ENCODE measurements at regions not wholly inside any gene's neighbourhood (a gene's known extent, or its start where the extent isn't known, plus 50 kb on each side); places are given as distances from the start of the nearest gene placed in this dataset.

DNA sequence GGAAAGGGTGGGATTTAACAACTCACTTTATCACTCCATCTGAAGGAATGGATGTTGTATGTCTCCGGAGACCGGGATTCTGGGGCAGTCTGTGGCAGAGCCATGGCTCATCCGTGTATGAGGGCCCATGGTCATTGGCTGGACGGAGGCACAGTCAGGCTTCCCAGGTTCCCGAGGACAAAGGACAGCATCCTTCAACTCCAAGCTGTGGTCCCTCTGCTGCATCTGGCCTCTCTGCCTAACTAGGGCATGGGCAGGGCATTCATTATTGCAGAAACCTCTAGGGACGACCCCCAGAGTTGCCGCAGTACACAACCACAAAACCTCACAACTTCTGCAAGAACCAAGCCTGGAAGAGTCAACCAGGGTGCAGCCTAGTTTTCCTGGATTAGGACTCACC lies 525.2 kb downstream of the GLRX3 start:
- H3K27ac ChIP-seq (ENCODE audit: low read length), result no peak overlapping the region
- no peak for DNase-seq
- ChIA-PET CTCF (no interaction called here), POLR2A (no interaction called here)
- no peak overlapping the region for H3K4me3 ChIP-seq (ENCODE audit: control insufficient read depth in 1 of 2, extremely low read depth in 1 of 2, low read length in 1 of 2)
- no peaks in the 10 kb centered on the region for H3K36me3 ChIP-seq (ENCODE audit: control insufficient read depth in 2 of 2, extremely low read depth in 1 of 2, insufficient read depth in 1 of 2, low read length in 1 of 2)
- no peaks in the 10 kb centered on the region for H3K9me3 ChIP-seq
- peaks cover 0 to 4% of the 10 kb centered on the region in 2 experiments for H3K27me3 ChIP-seq (replicated peaks in 1 of 2; ENCODE audit: control insufficient read depth in 2 of 2, extremely low read depth in 1 of 2, insufficient read depth in 2 of 2, low read length in 1 of 2)
- Mint-ChIP-seq H3K4me3 (no peak overlapping the region), H3K27ac (no peak overlapping the region), H3K4me1 (no peaks in the 10 kb centered on the region), H3K27me3 (no peaks in the 10 kb centered on the region), H3K9me3 (no peaks in the 10 kb centered on the region), H3K36me3 (no peaks in the 10 kb centered on the region)
- ATAC-seq (replicated peaks in 1 of 4), result no peak
- H3K4me1 ChIP-seq (ENCODE audit: control insufficient read depth in 1 of 2, extremely low read depth in 1 of 2, insufficient read depth in 2 of 2, low read length in 2 of 2), result no peaks in the 10 kb centered on the region
- WGBS (ENCODE audit: insufficient coverage), result 90% methylated on average over 7 of the region's 7 CpGs

- CTCF ChIA-PET, result no interaction called here
- Mint-ChIP-seq H3K36me3 (no peaks in the 10 kb centered on the region), H3K9me3 (peaks cover 0 to 1% (median under 1%) of the 10 kb centered on the region in 3 donors), H3K27ac (no peak overlapping the region), H3K4me3 (no peak overlapping the region), H3K27me3 (no peaks in the 10 kb centered on the region), H3K4me1 (no peaks in the 10 kb centered on the region)
- Histone ChIP-seq H3K36me3 (ENCODE audit: control insufficient read depth in 2 of 2, extremely low read depth in 1 of 2, insufficient read depth in 1 of 2, low read length in 1 of 2) (no peaks in the 10 kb centered on the region), H3K4me1 (ENCODE audit: control insufficient read depth in 1 of 2, extremely low read depth in 1 of 2, insufficient read depth in 2 of 2, low read length in 2 of 2) (no peaks in the 10 kb centered on the region), H3K27ac (ENCODE audit: low read length) (no peak overlapping the region), H3K27me3 (replicated peaks in 1 of 2; ENCODE audit: control insufficient read depth in 2 of 2, extremely low read depth in 1 of 2, insufficient read depth in 2 of 2, low read length in 1 of 2) (no peaks in the 10 kb centered on the region), H3K9me3 (no peaks in the 10 kb centered on the region), H3K4me3 (ENCODE audit: control insufficient read depth in 1 of 2, extremely low read depth in 1 of 2, low read length in 1 of 2) (no peak overlapping the region)
- 90% methylated on average over 12 of the region's 13 CpGs for WGBS (ENCODE audit: insufficient coverage)
- DNase-seq (no peak), ATAC-seq (replicated peaks in 1 of 4) (no peak)
- POLR2A ChIA-PET, result no interaction called here
Measured at GRCh38 chr10:130662775-130663174, 526.6 kb downstream of the GLRX3 start.

DNA sequence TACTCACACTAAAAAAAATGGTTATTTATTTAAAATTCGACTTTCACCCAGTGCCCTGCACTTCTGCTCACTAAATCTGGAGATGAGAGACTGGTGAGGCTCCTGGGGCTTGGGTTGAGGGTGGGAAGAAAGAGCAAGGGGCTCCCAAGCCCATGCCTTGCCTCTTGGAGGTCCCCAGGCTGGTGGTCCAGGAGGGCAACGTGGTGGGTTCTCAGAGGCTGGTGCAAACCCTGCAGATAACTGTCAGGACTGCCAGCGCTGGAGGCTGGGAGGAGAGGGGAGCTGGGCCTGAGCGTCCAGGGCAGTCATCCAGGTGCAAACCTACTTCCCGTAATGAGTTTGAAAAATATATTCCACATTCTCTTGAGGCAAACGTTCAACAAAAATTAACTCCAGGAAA lies 528.3 kb downstream of the GLRX3 start:
- WGBS (ENCODE audit: insufficient coverage), result 50% methylated on average over 2 of the region's 6 CpGs
- Histone ChIP-seq H3K27ac (ENCODE audit: low read length) (no peak overlapping the region), H3K9me3 (no peaks in the 10 kb centered on the region), H3K4me3 (ENCODE audit: control insufficient read depth in 1 of 2, extremely low read depth in 1 of 2, low read length in 1 of 2) (no peak overlapping the region), H3K27me3 (replicated peaks in 1 of 2; ENCODE audit: control insufficient read depth in 2 of 2, extremely low read depth in 1 of 2, insufficient read depth in 2 of 2, low read length in 1 of 2) (no peaks in the 10 kb centered on the region), H3K36me3 (ENCODE audit: control insufficient read depth in 2 of 2, extremely low read depth in 1 of 2, insufficient read depth in 1 of 2, low read length in 1 of 2) (no peaks in the 10 kb centered on the region), H3K4me1 (ENCODE audit: control insufficient read depth in 1 of 2, extremely low read depth in 1 of 2, insufficient read depth in 2 of 2, low read length in 2 of 2) (no peaks in the 10 kb centered on the region)
- H3K9me3 Mint-ChIP-seq, result peaks cover 0 to 5% (median 4%) of the 10 kb centered on the region in 3 donors
- ATAC-seq (replicated peaks in 1 of 4), result no peak
- H3K36me3 Mint-ChIP-seq, result no peaks in the 10 kb centered on the region
- ChIA-PET CTCF (interaction anchor here in 1 of 2 donors (0.6 kb wide), 1 partner anchor 164 kb away, joined by 3 read pairs; no protein-coding TSS in a partner anchor), POLR2A (no interaction called here)
- no peak overlapping the region for H3K4me3 Mint-ChIP-seq
- H3K27ac Mint-ChIP-seq, result no peak overlapping the region
- H3K27me3 Mint-ChIP-seq, result no peaks in the 10 kb centered on the region
- no peaks in the 10 kb centered on the region for H3K4me1 Mint-ChIP-seq
- no peak for DNase-seq

- 87% methylated on average over 9 of the region's 9 CpGs for WGBS (ENCODE audit: insufficient coverage)
- H3K36me3 Mint-ChIP-seq, result no peaks in the 10 kb centered on the region
- ChIA-PET CTCF (no interaction called here), POLR2A (no interaction called here)
- Histone ChIP-seq H3K9me3 (no peaks in the 10 kb centered on the region), H3K27ac (ENCODE audit: low read length) (no peak overlapping the region), H3K4me3 (ENCODE audit: control insufficient read depth in 1 of 2, extremely low read depth in 1 of 2, low read length in 1 of 2) (no peak overlapping the region), H3K4me1 (ENCODE audit: control insufficient read depth in 1 of 2, extremely low read depth in 1 of 2, insufficient read depth in 2 of 2, low read length in 2 of 2) (no peaks in the 10 kb centered on the region), H3K27me3 (replicated peaks in 1 of 2; ENCODE audit: control insufficient read depth in 2 of 2, extremely low read depth in 1 of 2, insufficient read depth in 2 of 2, low read length in 1 of 2) (no peaks in the 10 kb centered on the region), H3K36me3 (ENCODE audit: control insufficient read depth in 2 of 2, extremely low read depth in 1 of 2, insufficient read depth in 1 of 2, low read length in 1 of 2) (no peaks in the 10 kb centered on the region)
- no peak overlapping the region for H3K27ac Mint-ChIP-seq
- DNase-seq, result no peak
- ATAC-seq (replicated peaks in 1 of 4), result no peak
- no peak overlapping the region for H3K4me3 Mint-ChIP-seq
- H3K27me3 Mint-ChIP-seq, result no peaks in the 10 kb centered on the region
- H3K4me1 Mint-ChIP-seq, result no peaks in the 10 kb centered on the region
- H3K9me3 Mint-ChIP-seq, result peaks cover 0 to 5% (median 4%) of the 10 kb centered on the region in 3 donors
Measured at GRCh38 chr10:130666215-130666614, 530.0 kb downstream of the GLRX3 start.

- peaks cover 0 to 3% of the 10 kb centered on the region in 2 experiments for H3K27me3 ChIP-seq (replicated peaks in 1 of 2; ENCODE audit: control insufficient read depth in 2 of 2, extremely low read depth in 1 of 2, insufficient read depth in 2 of 2, low read length in 1 of 2)
- H3K4me1 ChIP-seq (ENCODE audit: control insufficient read depth in 1 of 2, extremely low read depth in 1 of 2, insufficient read depth in 2 of 2, low read length in 2 of 2), result no peaks in the 10 kb centered on the region
- H3K36me3 ChIP-seq (ENCODE audit: control insufficient read depth in 2 of 2, extremely low read depth in 1 of 2, insufficient read depth in 1 of 2, low read length in 1 of 2), result no peaks in the 10 kb centered on the region
- H3K36me3 Mint-ChIP-seq, result no peaks in the 10 kb centered on the region
- H3K27ac Mint-ChIP-seq, result no peak overlapping the region
- DNase-seq, result no peak
- H3K4me3 ChIP-seq (ENCODE audit: control insufficient read depth in 1 of 2, extremely low read depth in 1 of 2, low read length in 1 of 2), result no peak overlapping the region
- no peak overlapping the region for H3K27ac ChIP-seq (ENCODE audit: low read length)
- ChIA-PET CTCF (no interaction called here), POLR2A (no interaction called here)
- H3K9me3 ChIP-seq, result no peaks in the 10 kb centered on the region
- H3K4me1 Mint-ChIP-seq, result no peaks in the 10 kb centered on the region
- 40% methylated on average over 4 of the region's 6 CpGs for WGBS (ENCODE audit: insufficient coverage)
- ATAC-seq (replicated peaks in 1 of 4), result no peak
- no peaks in the 10 kb centered on the region for H3K27me3 Mint-ChIP-seq
- peaks cover 0 to 16% (median 10%) of the 10 kb centered on the region in 3 donors for H3K9me3 Mint-ChIP-seq
- H3K4me3 Mint-ChIP-seq, result no peak overlapping the region
Measured at GRCh38 chr10:130686689-130687300, 550.6 kb downstream of the GLRX3 start.

DNA sequence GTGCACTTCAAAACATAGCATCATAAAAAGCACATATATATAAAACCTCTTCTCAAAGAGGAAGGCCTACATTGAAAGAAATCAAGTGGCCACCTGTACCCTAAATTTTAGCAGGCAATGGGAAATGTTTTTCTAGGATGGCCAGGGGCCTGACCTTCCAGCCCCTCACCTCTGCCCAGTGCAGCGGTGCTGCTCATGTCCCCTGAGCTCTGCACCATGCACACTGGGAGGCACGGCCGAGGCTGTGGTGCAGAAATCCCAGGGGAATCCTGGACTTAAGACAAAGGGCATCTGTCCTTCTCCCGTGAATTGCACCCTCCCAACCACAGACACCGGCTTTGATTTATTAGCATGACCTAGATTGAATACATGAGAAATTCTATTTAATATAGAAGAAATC lies 551.4 kb downstream of the GLRX3 start:
- Histone ChIP-seq H3K27me3 (replicated peaks in 1 of 2; ENCODE audit: control insufficient read depth in 2 of 2, extremely low read depth in 1 of 2, insufficient read depth in 2 of 2, low read length in 1 of 2) (peaks cover 0 to 3% of the 10 kb centered on the region in 2 experiments), H3K27ac (ENCODE audit: low read length) (no peak overlapping the region), H3K4me1 (ENCODE audit: control insufficient read depth in 1 of 2, extremely low read depth in 1 of 2, insufficient read depth in 2 of 2, low read length in 2 of 2) (no peaks in the 10 kb centered on the region), H3K36me3 (ENCODE audit: control insufficient read depth in 2 of 2, extremely low read depth in 1 of 2, insufficient read depth in 1 of 2, low read length in 1 of 2) (no peaks in the 10 kb centered on the region), H3K9me3 (no peaks in the 10 kb centered on the region), H3K4me3 (ENCODE audit: control insufficient read depth in 1 of 2, extremely low read depth in 1 of 2, low read length in 1 of 2) (no peak overlapping the region)
- 83% methylated on average over 1 of the region's 5 CpGs for WGBS (ENCODE audit: insufficient coverage)
- no peak for DNase-seq
- H3K4me3 Mint-ChIP-seq, result no peak overlapping the region
- ChIA-PET CTCF (no interaction called here), POLR2A (no interaction called here)
- no peaks in the 10 kb centered on the region for H3K36me3 Mint-ChIP-seq
- no peaks in the 10 kb centered on the region for H3K27me3 Mint-ChIP-seq
- H3K9me3 Mint-ChIP-seq, result peaks cover 0 to 15% (median 10%) of the 10 kb centered on the region in 3 donors
- H3K4me1 Mint-ChIP-seq, result no peaks in the 10 kb centered on the region
- ATAC-seq (replicated peaks in 1 of 4), result no peak
- no peak overlapping the region for H3K27ac Mint-ChIP-seq

Measured in T-cell (primary cell).